ENCODE measurements at regions not wholly inside any gene's neighbourhood (a gene's known extent, or its start where the extent isn't known, plus 50 kb on each side); places are given as distances from the start of the nearest gene placed in this dataset.

DNA sequence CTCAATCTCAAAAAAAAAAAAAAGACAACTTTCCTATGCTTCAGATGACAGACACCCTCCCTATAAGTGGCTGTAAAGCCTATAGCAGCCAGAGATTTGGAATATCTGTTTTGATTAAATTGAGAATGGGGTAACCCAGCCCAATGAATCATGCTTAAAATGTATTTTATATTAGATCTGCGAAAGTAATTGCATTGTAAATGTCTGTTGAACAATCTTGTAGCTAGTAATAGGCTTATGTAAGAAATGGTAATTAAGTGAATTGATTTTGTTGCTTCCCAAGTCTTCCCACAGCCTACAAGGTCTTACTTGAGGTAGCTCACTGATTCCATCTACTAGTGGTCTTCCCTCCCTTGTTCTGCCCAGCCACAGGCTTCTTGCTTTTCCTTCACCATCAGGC, 590.7 kb downstream of the ACTL7B start:
- TF ChIP-seq, protein P1, sequence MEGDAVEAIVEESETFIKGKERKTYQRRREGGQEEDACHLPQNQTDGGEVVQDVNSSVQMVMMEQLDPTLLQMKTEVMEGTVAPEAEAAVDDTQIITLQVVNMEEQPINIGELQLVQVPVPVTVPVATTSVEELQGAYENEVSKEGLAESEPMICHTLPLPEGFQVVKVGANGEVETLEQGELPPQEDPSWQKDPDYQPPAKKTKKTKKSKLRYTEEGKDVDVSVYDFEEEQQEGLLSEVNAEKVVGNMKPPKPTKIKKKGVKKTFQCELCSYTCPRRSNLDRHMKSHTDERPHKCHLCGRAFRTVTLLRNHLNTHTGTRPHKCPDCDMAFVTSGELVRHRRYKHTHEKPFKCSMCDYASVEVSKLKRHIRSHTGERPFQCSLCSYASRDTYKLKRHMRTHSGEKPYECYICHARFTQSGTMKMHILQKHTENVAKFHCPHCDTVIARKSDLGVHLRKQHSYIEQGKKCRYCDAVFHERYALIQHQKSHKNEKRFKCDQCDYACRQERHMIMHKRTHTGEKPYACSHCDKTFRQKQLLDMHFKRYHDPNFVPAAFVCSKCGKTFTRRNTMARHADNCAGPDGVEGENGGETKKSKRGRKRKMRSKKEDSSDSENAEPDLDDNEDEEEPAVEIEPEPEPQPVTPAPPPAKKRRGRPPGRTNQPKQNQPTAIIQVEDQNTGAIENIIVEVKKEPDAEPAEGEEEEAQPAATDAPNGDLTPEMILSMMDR (optimal IDR thresholded peaks at IDR 0.05 in 1 of 3, IDR thresholded peaks at IDR 0.05 in 1 of 3, conservative IDR thresholded peaks at IDR 0.05 in 1 of 3; ENCODE audit: extremely low read depth in 1 of 3, insufficient read depth in 2 of 3, low read length in 3 of 3) = no peak
- no peak for TF ChIP-seq EZH2 (IDR thresholded peaks at IDR 0.05; ENCODE audit: low read length)

Measured in keratinocyte (primary cell).